GM19193 (cell line): ENCODE measurements at regions not wholly inside any gene's neighbourhood (a gene's known extent, or its start where the extent isn't known, plus 50 kb on each side); places are given as distances from the start of the nearest gene placed in this dataset.

ENCODE experiments used
- POLR2A ChIP-seq: IDR thresholded peaks from 4 replicates; pipeline ENCODE4 v1.6.1; 2011; ENCODE audit not compliant: insufficient read depth, insufficient read length; ENCODE audit errors: extremely low read depth

- no peak for TF ChIP-seq POLR2A
Measured at GRCh38 chr12:116354950-116355783, 77.7 kb upstream of the MED13L start.

- no peak for TF ChIP-seq POLR2A
Measured at GRCh38 chr12:116358536-116358892, 81.0 kb upstream of the MED13L start.

- no peak for TF ChIP-seq POLR2A
Measured at GRCh38 chr12:116358893-116359761, 81.6 kb upstream of the MED13L start.

GRCh38 chr12:116360579-116361413 lies 83.3 kb upstream of the MED13L start:
- no peak for TF ChIP-seq POLR2A

- no peak for TF ChIP-seq POLR2A
Measured at GRCh38 chr12:116361414-116362223, 84.1 kb upstream of the MED13L start.

- no peak for TF ChIP-seq POLR2A
Measured at GRCh38 chr12:116365114-116365513, 87.6 kb upstream of the MED13L start.

- no peak for TF ChIP-seq POLR2A
Measured at GRCh38 chr12:116365606-116366455, 88.3 kb upstream of the MED13L start.

GRCh38 chr12:116366456-116366776 lies 88.9 kb upstream of the MED13L start:
- no peak for TF ChIP-seq POLR2A

- no peak for TF ChIP-seq POLR2A
Measured at GRCh38 chr12:116366824-116367223, 89.3 kb upstream of the MED13L start.

GRCh38 chr12:116368196-116369194 lies 91.0 kb upstream of the MED13L start:
- no peak for TF ChIP-seq POLR2A

- TF ChIP-seq POLR2A, result no peak
Measured at GRCh38 chr12:116370004-116370404, 92.5 kb upstream of the MED13L start.

GRCh38 chr12:116370886-116371580 lies 93.5 kb upstream of the MED13L start:
- no peak for TF ChIP-seq POLR2A

GRCh38 chr12:116372815-116373214 lies 95.3 kb upstream of the MED13L start:
- TF ChIP-seq POLR2A, result no peak
